Loucy (cell line): ENCODE measurements at regions not wholly inside any gene's neighbourhood (a gene's known extent, or its start where the extent isn't known, plus 50 kb on each side); places are given as distances from the start of the nearest gene placed in this dataset.

Experiments
- EZH2phosphoT487 ChIP-seq: fragments of 200-600 bp; IDR thresholded peaks from 2 replicates; pipeline ENCODE4 v1.6.1; 2018; ENCODE audit warnings: antibody characterized with exemption, mild to moderate bottlenecking, moderate library complexity, borderline replicate concordance
- TF ChIP-seq, protein P1 (sequence below): fragments of 200-600 bp; sonication (generic); conservative IDR thresholded peaks from 2 replicates; pipeline ENCODE4 v1.5.1; 2014; ENCODE audit warnings: mild to moderate bottlenecking, antibody characterized with exemption, low read length

DNA sequence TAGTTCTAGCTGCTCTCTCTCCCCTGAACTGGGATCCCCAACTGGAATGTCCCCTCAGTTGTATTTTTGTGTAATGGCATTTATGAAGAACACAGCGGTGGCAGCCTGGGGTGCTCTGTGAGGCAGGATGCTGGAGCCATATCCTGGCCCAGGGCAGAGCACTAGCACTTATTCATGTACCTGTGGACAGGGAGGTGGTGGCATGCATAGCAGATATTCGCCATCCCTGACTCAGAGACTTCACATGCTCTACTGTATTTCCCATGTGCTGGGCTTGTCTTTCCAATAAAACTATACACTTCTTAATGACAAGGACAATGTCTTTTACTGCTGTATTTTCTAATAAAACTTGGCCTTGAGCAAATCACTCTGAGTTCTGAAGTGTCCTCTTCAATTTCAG is 125.3 kb downstream of the ADAMTS15 start:
- TF ChIP-seq, protein P1, sequence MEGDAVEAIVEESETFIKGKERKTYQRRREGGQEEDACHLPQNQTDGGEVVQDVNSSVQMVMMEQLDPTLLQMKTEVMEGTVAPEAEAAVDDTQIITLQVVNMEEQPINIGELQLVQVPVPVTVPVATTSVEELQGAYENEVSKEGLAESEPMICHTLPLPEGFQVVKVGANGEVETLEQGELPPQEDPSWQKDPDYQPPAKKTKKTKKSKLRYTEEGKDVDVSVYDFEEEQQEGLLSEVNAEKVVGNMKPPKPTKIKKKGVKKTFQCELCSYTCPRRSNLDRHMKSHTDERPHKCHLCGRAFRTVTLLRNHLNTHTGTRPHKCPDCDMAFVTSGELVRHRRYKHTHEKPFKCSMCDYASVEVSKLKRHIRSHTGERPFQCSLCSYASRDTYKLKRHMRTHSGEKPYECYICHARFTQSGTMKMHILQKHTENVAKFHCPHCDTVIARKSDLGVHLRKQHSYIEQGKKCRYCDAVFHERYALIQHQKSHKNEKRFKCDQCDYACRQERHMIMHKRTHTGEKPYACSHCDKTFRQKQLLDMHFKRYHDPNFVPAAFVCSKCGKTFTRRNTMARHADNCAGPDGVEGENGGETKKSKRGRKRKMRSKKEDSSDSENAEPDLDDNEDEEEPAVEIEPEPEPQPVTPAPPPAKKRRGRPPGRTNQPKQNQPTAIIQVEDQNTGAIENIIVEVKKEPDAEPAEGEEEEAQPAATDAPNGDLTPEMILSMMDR: no peak
- TF ChIP-seq EZH2phosphoT487: no peak
